SKM-1 treated with dmso at 0.1 percent for 144 hours (cell line): ENCODE measurements at regions not wholly inside any gene's neighbourhood (a gene's known extent, or its start where the extent isn't known, plus 50 kb on each side); places are given as distances from the start of the nearest gene placed in this dataset.

Experiments
- DNase-seq: peaks from one replicate; lab custom pipeline; 2025; ENCODE audit not compliant: unreplicated experiment; lab: John Stamatoyannopoulos, UW

DNA sequence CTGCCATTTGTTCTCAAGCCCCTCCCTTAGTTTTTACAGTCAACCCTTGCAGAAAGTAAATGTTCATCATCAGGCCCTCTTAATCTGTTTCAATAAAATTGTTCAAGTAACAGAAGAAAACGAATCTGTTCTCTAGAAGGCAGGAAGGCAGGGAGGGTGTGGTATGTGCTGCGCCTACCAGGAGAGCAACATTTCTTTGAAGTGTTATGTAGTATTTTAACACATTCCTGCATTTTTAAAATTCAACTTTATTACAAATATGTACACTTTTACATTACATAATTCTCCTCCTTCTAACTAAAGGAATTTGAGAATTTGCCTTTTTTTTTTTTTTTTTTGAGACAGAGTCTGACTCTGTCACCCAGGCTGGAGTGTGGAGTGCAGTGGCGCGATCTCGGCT is 657.8 kb downstream of the MCTP2 start:
- no peak for DNase-seq

DNA sequence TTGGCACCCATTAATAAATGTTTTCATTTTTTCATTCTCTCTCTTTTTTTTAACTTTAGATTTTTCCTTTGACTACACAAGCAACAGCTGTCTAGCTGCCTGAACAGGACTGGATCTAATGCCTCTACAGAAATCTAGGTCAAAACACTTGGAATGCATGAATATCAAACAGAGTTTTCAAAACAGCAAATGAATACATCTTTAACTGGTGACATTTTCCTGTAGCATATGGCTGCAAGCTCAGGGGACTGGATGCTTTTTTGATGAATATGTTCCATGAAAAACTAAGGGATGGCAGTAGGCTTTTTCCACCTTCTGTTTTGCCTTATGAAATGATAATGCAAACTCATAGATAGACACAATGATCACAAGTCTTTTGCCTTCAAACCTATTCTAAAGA is 661.7 kb downstream of the MCTP2 start:
- DNase-seq: no peak

DNA sequence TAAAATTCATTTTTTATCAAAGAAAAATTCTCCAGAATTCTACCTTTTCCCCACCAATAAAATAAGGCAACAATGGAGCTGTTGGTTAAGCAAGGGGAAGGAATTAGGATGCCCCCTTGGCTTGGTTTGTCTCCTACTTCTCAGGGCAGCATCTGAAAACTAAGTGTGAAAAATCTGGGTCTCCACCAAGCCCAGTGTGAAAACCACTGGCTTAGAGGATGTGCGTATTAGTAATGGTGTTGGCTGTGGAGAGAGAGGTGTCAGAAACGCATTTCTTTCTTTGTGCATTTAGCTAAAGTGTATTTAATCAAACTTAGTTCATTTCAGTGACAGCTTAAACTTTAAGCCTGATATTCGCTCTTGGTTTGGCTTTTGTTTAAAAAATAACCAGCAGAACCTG is 662.7 kb downstream of the MCTP2 start:
- no peak for DNase-seq

DNA sequence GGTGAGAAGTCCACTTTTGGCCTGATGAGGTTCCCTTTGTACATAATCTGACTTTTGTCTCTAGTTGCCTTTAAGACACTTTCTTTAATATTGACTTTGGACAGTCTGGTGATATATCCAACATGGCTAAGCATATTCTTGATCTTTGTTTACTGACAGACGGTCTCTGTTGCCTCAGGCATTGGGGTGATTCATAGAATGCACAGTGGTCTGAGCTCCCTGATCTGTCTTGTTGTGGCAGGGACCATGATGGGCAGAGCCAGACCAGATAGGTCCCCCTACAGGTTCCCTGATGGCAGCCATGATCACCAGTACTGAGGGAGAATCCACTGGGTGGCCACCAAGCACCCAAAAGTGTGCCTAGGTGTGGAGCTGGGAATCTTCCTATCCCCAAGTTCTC is 678.1 kb downstream of the MCTP2 start:
- no peak for DNase-seq

DNA sequence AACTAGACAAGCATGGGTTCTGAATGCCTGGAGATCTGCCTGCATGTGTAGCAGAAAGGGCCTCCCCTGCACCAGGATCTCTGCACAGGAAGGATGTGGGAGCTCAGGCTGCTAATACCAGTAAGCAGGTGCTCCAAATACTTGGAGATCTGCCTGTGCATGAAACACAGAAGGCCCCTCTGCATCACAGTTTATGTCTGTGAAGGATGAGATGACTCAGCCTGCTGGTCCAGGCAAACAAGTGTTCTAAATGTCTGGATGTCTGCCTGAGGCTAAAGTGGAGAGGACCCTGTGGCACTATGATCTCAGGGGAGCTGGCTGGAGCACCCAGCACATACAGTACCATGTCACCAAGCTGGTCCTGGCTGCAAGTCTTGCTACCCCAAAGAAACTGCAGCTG is 678.8 kb downstream of the MCTP2 start:
- DNase-seq: no peak

DNA sequence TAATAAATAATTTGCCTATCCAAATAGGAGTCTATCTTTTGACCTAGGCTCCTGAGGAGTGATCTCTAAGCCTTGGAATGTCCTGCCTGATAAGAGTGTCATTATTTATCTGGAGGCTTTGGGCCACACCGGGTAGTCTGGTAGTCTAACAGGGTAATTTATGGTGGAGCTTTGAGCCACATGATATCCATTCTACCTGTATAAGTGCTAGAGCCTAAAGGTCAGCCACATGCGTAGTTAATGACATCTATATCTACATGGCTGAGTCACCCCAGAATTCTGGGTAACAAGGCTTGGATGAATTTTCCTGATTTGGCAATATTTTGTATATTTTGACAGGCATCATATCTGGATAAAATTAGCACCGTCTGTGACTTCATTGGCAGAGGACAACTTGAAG is 681.4 kb downstream of the MCTP2 start:
- no peak for DNase-seq

DNA sequence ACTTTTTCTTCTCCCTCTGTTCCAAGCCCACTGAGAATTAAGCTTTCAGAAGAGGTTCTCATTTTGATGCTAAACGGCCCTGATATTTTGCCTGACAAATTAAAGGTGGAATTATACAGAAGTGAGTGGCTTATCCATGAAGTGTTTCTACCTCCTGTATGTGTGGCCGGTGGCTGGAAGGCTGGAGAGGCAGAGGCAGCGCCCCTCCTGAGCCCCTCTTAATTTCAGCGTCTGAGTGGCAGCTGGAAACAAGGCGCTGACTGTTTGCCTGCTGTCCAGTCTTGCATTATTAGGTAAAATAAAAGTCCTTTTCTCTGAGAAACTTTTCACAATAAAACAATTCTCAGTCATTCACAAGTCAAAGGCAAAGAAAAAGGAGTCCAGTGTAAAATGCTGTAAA is 685.7 kb downstream of the MCTP2 start:
- no peak for DNase-seq

DNA sequence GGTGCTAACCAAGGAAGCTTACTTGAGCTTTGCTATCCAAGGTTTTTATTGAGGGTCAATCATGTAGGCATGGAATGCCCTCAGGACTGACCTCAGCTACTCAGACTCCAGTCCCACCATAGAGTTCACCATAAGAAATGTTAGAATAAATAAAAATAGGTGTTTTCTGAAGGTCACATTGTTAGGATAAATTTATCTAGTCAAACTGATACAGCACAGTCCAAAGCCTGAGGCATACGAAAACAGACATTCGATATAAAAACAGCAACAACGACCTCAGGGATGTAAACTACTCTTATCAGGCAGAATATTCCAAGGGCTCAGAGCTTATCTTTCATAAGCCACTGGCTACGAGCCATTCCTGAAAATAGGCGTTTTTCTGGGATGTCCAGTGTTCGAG is 690.6 kb downstream of the MCTP2 start:
- no peak for DNase-seq

DNA sequence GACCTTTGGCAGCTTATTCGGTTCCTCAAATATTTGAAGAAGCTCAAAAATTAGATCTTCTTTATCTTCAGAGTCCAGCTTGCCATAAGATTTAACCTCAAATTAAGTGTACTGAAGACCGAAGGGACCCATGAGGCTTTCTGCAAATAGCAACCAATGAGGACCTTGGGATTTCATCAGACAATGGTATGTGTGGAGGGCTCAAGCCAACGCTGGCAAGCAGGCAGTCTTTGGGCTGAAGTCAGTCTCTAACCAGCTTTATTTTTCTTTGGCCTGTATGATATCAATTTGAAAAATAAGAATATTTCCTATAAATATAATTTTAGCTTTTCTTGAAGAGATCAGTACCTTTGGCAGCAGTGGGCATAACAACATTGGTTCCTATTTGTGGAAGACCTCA is 692.7 kb downstream of the MCTP2 start:
- no peak for DNase-seq

DNA sequence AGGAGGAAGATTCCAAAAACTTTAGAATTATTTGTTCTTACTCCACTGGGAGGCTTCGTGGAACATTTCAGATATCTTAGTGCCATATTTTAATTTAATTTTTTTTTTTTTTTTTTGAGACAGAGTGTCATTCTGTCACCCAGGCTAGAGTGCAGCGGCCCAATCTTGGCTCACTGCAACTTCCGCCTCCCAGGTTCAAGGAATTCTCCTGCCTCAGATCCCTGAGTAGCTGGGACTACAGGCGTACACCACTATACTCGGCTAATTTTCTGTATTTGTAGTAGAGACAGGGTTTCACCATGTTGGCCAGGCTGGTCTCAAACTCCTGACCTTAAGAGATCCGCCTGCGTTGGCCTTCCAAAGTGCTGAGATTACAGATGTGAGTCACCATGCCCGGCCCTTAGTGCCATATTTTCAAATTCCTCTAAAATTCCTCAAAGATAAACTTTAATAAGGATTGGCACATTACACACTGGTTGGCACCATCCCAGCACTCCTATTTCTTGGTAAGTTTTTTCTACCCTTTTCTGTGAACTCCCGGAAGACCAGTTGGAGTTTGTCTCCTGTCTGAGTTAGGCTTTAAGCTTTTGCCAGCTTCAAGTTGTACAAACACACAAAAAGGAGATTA is 693.7 kb downstream of the MCTP2 start:
- no peak for DNase-seq

DNA sequence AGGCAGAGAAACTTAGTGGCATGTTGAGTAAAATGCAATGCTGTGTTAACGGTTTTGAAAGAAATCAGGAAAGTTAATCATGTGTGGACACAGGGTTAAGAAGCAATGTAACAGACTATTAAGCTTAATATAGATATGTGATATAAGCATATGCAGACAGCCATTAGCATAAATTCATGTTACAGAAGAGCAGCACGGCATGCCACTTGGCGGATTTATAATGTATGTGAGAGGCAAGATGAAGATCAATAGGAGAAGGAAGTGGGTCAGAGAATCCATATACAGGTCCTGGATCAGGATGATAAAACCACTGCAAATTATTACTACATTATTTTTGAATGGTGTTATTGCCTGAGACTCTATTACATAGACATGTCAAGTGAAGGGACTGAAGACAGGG is 694.3 kb downstream of the MCTP2 start:
- DNase-seq: no peak

DNA sequence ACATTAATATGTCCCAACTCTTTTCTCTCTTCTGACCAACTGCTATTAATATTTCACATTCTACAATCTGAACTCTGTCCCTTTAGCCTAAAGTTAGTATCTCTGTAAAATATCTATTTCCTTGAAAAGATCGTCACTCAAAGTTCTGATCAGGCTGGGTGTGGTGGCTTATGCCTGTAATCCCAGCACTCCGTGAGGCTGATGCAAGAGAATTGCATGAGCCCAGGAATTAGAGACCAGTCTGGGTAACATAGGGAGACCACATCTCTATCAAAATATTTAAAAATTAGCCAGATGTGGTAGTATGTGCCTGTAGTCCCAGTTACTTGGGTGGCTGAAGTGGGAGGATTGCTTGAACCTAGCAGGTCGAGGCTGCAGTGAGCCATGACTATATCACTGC is 695.6 kb downstream of the MCTP2 start:
- no peak for DNase-seq

DNA sequence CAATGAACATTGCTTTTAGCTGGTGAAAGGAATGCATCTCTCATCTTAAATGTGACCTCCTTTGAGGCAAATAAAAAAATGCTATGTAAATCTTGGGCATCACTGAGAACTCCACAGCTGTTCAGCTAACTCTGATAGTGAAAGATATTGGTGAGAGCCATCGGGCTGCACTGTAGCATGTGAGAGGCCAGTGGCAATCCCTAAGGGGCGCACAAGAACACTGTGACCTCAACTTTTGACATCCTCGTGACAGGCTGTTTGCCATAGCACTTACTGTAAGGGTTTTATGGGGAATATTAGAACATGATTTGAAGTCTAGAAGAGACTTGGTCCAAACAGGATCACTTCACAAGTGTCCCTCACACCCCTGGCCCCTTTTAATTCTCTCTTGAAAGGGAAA is 697.9 kb downstream of the MCTP2 start:
- no peak for DNase-seq

DNA sequence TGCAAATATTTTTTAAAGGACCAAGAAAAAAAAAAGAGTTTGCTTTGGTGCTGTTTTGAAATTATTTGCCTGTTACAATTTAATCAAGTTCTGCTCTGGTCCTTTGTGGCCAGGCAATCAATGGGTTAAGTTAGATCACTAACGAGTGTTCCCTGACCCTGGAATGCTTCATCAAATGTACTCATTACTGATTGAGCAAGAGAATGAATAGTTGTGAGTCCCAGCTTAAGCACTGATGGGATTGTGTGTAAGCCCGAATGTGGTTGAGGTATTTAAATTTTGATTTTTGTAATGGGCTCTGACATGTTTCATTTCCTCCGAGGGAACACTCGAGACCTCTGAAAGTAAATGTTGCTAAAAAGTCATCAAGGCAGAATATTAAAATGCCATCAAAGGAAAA is 699.1 kb downstream of the MCTP2 start:
- DNase-seq: no peak

DNA sequence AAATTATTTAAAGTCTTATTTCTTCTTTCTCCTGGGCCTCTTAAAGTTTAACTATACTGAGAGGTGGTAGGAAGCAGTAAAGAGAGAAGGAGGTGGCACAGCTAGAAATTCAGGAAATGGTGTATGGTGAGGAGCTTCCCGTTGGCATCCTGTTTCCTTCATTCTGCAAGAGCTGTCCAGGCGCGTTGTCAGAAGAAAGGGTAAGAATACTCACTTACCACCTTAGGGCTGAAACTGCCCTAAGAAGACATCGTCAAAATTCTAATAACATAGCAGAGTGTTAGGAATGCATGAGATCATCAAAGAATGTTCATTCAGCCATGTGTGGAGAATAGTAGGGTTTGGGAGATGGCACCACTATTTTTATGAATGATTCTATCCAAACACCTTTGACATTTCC is 699.6 kb downstream of the MCTP2 start:
- no peak for DNase-seq

DNA sequence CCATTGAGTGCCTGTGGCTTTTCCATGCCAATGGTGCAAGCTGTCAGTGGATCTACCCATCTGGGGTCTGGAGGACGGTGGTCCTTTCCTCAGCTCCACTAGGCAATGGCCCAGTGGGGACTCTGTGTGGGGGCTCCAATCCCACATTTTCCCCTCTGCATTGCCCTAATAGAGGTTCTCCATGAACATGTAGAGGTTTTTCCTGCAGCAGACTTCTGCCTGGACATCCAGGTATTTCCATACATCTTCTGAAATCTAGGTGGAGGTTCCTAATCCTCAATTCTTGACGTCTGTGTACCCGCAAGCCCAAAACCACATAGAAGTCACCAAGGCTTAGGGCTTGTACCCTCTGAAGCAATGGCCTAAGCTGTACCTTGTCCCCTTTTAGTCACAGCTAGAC is 703.1 kb downstream of the MCTP2 start:
- DNase-seq: no peak

DNA sequence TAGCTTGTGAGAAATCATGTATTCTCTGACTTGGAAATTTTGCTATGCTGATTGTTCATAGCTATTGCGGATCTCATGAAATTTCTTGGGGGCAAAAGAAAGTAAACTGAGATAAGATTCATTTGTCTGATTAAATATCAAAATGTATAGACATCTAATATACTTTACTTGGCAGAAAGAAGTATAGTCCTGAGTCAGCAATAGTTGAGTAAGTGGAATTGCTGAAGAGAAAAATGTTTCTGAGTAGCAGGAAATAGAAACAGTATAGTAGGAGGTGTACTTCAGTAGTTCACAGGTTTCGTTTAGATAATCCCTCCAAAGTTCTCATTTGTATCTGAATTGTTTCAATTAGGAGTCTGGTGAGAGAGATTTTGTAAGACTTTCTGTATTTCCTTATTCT is 705.9 kb downstream of the MCTP2 start:
- DNase-seq: no peak

DNA sequence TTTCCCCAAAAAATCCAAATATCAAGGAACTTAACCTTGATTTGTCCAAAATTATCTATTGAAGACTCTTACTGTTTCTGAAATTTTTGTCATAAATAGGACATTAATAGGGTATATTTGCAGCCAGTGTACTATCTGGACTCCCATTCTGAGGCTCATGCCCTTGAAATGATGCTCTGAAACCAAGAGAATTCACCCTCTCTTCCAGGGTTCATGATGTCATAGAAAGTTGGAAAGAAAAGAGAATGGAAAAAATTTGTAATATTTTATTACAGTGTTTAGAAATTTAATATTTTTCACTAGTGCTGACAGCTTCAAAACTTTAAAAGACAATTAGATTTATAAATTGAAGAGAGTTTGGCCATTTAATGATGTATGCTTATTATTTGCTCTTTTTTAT is 712.5 kb downstream of the MCTP2 start:
- no peak for DNase-seq

DNA sequence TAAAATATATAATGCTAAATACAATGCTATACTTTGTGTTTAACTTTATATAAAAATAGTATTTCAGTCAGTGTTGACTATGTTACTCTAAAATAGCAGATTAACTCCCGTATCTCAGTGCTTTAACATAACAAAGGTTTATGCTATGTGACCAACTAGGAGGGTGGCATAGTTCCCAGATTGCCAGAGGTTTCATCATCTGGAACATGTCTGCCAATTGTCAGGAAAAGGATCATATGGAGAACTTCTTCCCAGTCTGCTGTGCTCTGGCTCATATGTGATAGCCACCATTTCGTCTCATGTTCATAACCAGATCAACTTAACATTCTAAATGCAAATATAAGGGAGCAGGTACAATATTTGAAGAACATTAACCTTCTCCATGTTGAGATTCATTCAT is 720.2 kb downstream of the MCTP2 start:
- no peak for DNase-seq

DNA sequence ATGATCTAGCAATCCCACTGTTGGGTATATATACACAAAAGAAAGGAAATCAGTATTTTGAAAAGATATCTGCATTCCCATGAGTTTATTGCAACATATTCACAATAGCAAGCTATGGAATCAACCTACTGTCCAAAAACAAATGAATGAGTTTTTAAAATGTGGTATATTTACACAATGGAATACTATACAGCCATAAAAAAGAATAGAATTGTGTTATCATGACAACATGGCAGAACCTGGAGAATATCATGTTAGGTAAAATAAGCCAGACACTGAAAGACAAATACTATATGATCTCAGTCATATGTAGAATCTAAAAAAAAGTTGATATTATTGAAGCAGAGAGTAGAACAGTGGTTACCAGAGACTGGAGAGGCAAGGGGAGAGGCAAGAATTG is 732.6 kb downstream of the MCTP2 start:
- DNase-seq: no peak

DNA sequence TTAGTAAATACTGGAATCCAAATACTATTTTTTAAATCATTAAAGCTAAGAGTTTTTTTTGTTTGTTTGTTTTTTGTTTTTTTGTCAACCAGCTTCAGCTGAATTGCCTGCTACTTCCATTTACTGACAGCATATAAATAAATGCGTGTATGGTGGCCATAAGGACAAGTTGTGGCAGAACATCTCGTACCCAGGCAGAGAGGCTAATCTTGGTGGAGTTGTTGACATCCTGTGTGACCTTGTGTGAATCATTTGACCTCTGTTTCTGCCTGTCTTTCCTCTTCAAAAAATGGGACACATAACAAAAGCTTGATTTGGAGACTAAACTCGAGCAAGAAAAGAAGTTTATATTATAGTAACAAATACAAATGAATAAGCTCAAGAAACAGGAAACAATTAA is 734.2 kb downstream of the MCTP2 start:
- DNase-seq: no peak

DNA sequence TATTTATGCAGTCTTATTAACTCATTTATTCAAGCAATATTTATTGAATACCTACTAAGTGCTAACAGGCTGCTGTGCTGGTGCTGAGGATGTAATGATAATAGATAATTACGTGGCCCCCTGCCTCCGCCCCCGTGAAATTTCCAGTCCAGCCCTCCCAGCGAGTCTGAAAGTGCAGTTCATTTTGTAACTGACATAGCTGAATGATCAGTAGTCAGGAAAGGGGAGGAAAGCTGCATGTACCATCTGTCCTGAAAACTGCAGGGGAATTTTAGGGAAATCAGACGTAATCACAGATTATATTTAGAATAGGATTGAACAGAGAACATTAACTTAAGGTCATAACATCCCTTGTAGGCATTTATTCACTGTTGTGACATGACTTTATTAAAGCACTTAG is 736.8 kb downstream of the MCTP2 start:
- no peak for DNase-seq

DNA sequence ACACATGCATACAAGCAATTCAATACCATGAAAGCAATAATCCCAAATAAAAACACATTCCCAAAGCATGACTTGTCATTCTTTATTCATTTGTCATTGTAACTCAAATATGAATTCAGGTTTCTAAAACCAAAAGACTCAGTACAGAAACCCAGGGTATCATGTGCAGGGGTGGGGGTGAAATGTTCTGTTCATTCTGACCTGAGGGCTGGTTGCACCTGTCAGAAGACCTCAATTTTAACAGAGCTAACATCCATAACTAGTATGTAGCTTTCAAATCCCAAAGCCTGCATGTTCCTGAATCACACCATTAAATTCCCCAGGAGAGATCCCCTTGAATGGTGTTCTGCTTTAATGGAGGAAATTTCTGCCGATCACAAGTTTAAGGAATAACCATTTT is 738.7 kb downstream of the MCTP2 start:
- DNase-seq: no peak

DNA sequence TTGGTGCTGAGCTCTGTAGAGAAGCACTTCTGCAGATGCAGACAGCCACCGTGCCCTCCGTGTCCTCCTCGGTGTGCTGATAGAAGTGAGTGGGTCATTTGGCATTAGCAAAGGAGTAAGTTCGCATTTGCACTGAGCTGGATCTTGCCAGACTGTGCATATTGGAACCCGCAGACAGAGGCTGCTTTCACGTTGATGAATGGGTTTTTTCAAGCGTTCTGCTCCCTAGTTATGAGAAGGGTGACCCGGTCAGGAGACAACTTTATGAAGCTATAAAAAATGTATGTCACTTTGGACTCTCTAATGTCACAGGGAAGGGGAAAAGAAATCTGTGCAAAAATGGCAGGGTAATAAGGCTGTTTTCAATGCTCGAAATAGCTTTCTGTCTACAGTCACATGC is 739.4 kb downstream of the MCTP2 start:
- no peak for DNase-seq
